ENCODE measurements at regions not wholly inside any gene's neighbourhood (a gene's known extent, or its start where the extent isn't known, plus 50 kb on each side); places are given as distances from the start of the nearest gene placed in this dataset.
A peak's percentile ranks its signal among the peaks of the same experiment; 100 is the strongest.

DNA sequence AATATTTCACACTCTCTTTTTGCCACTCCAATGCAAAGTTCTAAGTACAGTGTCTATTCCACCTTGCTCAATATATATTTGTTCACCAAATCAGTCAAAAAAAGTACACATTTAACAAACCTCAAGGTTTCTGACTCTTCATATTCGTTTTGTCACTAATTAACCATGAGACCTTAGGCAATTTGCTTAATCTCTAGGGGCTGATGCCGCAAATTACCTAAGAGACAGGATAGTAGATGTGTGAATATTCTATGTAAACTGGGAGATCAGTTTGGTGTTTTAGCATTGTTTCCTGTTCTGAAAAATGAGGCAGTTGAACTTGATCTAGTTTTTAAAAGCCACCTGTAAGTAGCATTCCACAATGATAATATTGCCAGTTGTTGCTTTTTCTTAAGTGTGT, 182.5 kb upstream of the KCNH8 start:
- Mint-ChIP-seq H3K4me1 (no peaks in the 10 kb centered on the region), H3K9me3 (peaks cover 2% of the 10 kb centered on the region), H3K36me3 (no peaks in the 10 kb centered on the region), H3K4me3 (no peak overlapping the region), H3K27me3 (no peaks in the 10 kb centered on the region), H3K27ac (no peak overlapping the region)
- ATAC-seq (ENCODE audit: low read depth) (no peak), DNase-seq (no peak)
- POLR2A ChIA-PET = no interaction called here

DNA sequence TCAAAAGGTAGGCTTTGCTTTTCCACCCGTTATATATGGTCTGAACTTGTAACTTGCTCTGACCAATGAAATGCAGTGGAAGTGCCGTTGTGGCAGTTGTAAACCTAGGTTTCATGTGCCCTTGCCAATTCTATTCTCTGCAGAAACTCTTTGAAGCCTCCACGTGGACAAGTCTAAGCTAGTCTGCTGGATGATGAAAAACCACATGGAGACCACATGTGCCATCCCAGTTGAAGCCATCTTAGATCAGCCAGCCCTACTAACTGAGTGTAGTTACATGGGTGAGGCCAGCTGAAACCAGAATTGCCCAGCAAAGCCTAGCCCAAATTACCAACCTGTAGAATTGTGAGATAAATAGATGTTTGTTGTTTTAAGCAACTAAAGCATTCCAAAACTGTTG, 183.7 kb upstream of the KCNH8 start:
- H3K4me3 Mint-ChIP-seq = no peak overlapping the region
- no peaks in the 10 kb centered on the region for H3K27me3 Mint-ChIP-seq
- POLR2A ChIA-PET = no interaction called here
- DNase-seq (no peak), ATAC-seq (ENCODE audit: low read depth) (no peak)
- no peaks in the 10 kb centered on the region for H3K36me3 Mint-ChIP-seq
- no peak overlapping the region for H3K27ac Mint-ChIP-seq
- H3K4me1 Mint-ChIP-seq = no peaks in the 10 kb centered on the region
- peaks cover 2% of the 10 kb centered on the region for H3K9me3 Mint-ChIP-seq

DNA sequence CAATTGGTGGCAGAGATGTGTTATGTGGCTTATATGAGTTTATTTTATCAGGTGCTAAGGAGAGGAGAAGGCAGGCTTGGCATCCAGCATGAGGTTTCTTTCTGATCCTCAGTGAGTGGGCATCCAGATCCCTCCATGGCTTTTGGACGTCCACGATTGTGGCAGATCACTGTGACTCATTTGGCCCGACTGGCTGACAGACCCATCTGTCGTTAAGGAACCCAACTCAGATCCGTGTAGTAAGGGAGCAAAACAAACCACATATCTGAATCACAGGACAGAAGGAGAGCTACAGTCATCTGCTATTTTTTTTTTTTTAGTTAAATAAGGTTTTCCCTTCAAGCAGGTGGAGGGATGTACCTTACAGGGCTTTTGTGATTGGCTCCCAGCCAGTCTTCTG, 197.0 kb upstream of the KCNH8 start:
- Mint-ChIP-seq H3K27ac (no peak overlapping the region), H3K4me3 (no peak overlapping the region), H3K9me3 (no peaks in the 10 kb centered on the region), H3K4me1 (no peaks in the 10 kb centered on the region), H3K36me3 (no peaks in the 10 kb centered on the region), H3K27me3 (no peaks in the 10 kb centered on the region)
- POLR2A ChIA-PET = no interaction called here
- ATAC-seq (ENCODE audit: low read depth) = no peak
- DNase-seq = no peak

- ATAC-seq (ENCODE audit: low read depth) = no peak
- POLR2A ChIA-PET = no interaction called here
- no peak for DNase-seq
- Mint-ChIP-seq H3K27me3 (no peaks in the 10 kb centered on the region), H3K4me3 (no peak overlapping the region), H3K27ac (no peak overlapping the region), H3K4me1 (no peaks in the 10 kb centered on the region), H3K36me3 (no peaks in the 10 kb centered on the region), H3K9me3 (no peaks in the 10 kb centered on the region)
Measured at GRCh38 chr3:18946524-18946923, 201.8 kb upstream of the KCNH8 start.

GRCh38 chr3:18937574-18937973, 210.7 kb upstream of the KCNH8 start:
- Mint-ChIP-seq H3K36me3 (no peaks in the 10 kb centered on the region), H3K4me3 (no peak overlapping the region), H3K27ac (no peak overlapping the region), H3K4me1 (no peaks in the 10 kb centered on the region), H3K27me3 (no peaks in the 10 kb centered on the region), H3K9me3 (no peaks in the 10 kb centered on the region)
- POLR2A ChIA-PET = no interaction called here
- ATAC-seq (ENCODE audit: low read depth) (no peak), DNase-seq (no peak)

DNA sequence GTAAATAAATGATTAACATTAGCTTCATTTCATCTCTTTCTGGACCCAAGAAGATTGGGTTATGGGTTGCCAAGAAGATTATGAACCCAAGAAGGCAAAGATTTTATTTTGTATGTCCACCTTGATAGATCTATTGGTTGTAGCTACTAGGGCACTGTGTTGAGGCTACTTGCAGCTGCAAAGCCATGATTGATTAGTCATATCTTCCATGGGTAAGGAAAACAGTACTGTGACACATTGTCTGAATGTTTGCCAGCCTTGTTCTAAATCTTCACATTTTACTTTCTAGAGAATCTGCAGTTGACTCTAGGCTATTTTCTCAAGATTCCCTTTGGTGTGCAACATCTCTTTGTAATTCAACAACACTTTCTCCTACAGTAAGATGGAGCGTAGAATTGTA, 229.2 kb upstream of the KCNH8 start:
- DNase-seq = no peak
- Mint-ChIP-seq H3K36me3 (no peaks in the 10 kb centered on the region), H3K4me1 (no peaks in the 10 kb centered on the region), H3K27ac (no peak overlapping the region), H3K27me3 (no peaks in the 10 kb centered on the region), H3K4me3 (no peak overlapping the region), H3K9me3 (peaks cover 1% of the 10 kb centered on the region)
- POLR2A ChIA-PET = no interaction called here
- no peak for ATAC-seq (ENCODE audit: low read depth)

DNA sequence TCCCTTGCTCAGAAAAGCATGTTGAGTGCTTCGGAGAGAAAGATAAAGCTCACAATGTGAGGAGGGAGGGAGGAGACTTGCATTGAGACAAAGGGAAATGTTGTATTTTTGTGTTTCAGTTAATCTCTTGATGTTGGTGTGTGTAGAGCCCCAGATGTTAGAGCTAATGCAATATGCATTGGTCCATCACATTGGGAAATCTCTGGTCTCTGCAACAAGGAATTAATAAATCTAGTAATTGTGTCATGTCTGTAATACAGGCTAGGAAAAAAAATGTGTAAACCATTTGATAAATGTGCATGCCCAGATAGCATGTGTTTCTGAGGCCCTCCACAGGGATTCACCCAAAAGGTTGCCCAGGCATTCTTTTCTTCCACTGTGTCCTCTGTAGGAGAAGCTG, 230.4 kb upstream of the KCNH8 start:
- no peak overlapping the region for H3K27ac Mint-ChIP-seq
- ATAC-seq (ENCODE audit: low read depth) = no peak
- H3K4me3 Mint-ChIP-seq = no peak overlapping the region

DNA sequence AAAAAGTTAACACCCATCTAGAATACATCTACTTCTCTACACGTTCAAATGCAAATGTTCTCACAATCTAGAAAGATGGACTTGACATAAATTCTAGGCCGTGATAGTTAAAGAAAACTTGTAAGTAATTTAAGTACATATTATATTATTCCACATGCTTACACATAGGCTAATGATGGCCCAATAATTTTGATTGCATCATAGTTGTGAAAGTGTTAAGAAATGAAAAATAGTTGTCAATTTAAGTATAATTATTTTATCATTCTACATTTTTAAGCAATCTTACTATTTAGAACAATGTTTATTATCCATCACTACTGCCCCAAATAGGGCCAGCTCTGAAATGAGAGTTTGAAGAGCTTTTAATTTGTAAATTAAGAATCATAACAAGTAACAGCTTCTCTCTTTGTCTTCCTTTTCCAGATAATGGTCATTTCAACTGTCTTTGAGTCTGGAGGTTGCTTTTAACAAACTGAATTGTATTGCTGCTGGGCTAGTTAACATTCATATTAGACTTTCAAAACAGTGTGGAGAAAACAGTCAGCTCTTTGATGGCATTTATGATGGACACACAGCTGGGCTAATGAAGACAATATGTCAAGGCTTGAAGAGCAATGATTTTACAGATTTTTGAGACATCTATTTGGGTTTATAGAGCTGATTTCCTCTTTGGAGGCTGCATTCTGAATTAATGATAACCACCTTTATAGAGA, 246.1 kb upstream of the KCNH8 start:
- no peaks in the 10 kb centered on the region for H3K36me3 Mint-ChIP-seq
- POLR2A ChIA-PET = no interaction called here

More for the DNA sequence above, 230.4 kb upstream of the KCNH8 start:
- Mint-ChIP-seq H3K27me3 (peaks cover 2% of the 10 kb centered on the region), H3K9me3 (peaks cover 1% of the 10 kb centered on the region), H3K4me1 (no peaks in the 10 kb centered on the region), H3K36me3 (no peaks in the 10 kb centered on the region)
- no peak for DNase-seq
- POLR2A ChIA-PET = no interaction called here

DNA sequence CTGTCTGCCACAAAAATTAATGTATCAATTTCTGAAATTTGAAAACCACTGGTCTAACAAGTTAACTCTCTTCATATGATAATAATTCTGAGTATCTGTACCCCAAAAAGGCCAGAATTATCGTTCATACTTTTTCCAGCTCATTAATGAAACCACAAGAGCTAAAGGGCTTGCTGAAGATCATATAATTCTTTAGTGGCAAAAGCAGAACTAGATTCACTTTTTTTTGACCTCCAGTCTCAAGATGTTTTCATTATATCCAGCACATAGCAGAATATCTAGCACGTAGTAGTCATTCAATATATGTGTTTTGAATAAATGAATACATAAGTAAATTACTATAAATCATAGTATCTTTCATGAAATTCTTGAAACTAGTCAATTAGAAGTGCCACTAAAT, 246.7 kb upstream of the KCNH8 start:
- H3K9me3 Mint-ChIP-seq = no peaks in the 10 kb centered on the region
- no peak for ATAC-seq (ENCODE audit: low read depth)
- DNase-seq = no peak
- POLR2A ChIA-PET = no interaction called here
- H3K27me3 Mint-ChIP-seq = peaks cover 2% of the 10 kb centered on the region
- H3K4me1 Mint-ChIP-seq = peaks cover 3% of the 10 kb centered on the region
- H3K36me3 Mint-ChIP-seq = no peaks in the 10 kb centered on the region
- H3K4me3 Mint-ChIP-seq = no peak overlapping the region
- no peak overlapping the region for H3K27ac Mint-ChIP-seq

More for the DNA sequence above, 246.1 kb upstream of the KCNH8 start:
- H3K9me3 Mint-ChIP-seq = no peaks in the 10 kb centered on the region
- peaks cover 3% of the 10 kb centered on the region for H3K4me1 Mint-ChIP-seq
- DNase-seq (no peak), ATAC-seq (ENCODE audit: low read depth) (no peak)
- H3K27me3 Mint-ChIP-seq = peaks cover 2% of the 10 kb centered on the region
- no peak overlapping the region for H3K4me3 Mint-ChIP-seq
- H3K27ac Mint-ChIP-seq = no peak overlapping the region

- peaks cover 2% of the 10 kb centered on the region for H3K27me3 Mint-ChIP-seq
- no peak for DNase-seq
- no peaks in the 10 kb centered on the region for H3K9me3 Mint-ChIP-seq
- no peak overlapping the region for H3K4me3 Mint-ChIP-seq
- POLR2A ChIA-PET = no interaction called here
- no peaks in the 10 kb centered on the region for H3K36me3 Mint-ChIP-seq
- H3K4me1 Mint-ChIP-seq = peaks cover 3% of the 10 kb centered on the region
- no peak for ATAC-seq (ENCODE audit: low read depth)
- no peak overlapping the region for H3K27ac Mint-ChIP-seq
Measured at GRCh38 chr3:18900994-18901393, 247.3 kb upstream of the KCNH8 start.

- Mint-ChIP-seq H3K4me3 (no peak overlapping the region), H3K36me3 (no peaks in the 10 kb centered on the region), H3K27me3 (peaks cover 2% of the 10 kb centered on the region), H3K27ac (no peak overlapping the region), H3K4me1 (peaks cover 3% of the 10 kb centered on the region), H3K9me3 (no peaks in the 10 kb centered on the region)
- DNase-seq (no peak), ATAC-seq (ENCODE audit: low read depth) (no peak)
- POLR2A ChIA-PET = no interaction called here
Measured at GRCh38 chr3:18898911-18899310, 249.4 kb upstream of the KCNH8 start.

- H3K4me3 Mint-ChIP-seq = no peak overlapping the region
- DNase-seq = no peak
- no peaks in the 10 kb centered on the region for H3K36me3 Mint-ChIP-seq
- H3K4me1 Mint-ChIP-seq = peaks cover 5% of the 10 kb centered on the region
- POLR2A ChIA-PET = no interaction called here
- no peaks in the 10 kb centered on the region for H3K9me3 Mint-ChIP-seq
- ATAC-seq (ENCODE audit: low read depth) = no peak
- H3K27ac Mint-ChIP-seq = no peak overlapping the region
- peaks cover 6% of the 10 kb centered on the region for H3K27me3 Mint-ChIP-seq
Measured at GRCh38 chr3:18892756-18893155, 255.6 kb upstream of the KCNH8 start.

DNA sequence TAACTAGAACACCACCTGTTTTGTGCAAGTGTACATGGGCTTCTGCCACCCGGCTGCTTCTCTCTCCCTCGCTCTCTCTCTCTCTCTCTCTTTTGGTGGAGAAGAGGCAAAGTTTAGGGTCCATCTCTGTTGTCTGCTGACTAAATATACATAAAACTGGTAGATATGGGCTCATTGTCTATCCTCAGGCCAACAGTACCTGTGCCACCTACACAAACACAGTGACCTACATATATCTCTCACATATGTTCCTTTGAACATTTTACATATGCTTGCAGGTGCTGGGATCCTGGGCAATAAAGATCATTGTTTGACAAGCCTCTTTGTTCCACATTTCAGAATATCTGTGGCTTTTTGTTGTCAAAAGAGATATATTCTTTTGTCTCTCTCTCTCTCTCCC, 256.3 kb upstream of the KCNH8 start:
- POLR2A ChIA-PET = no interaction called here
- Mint-ChIP-seq H3K9me3 (no peaks in the 10 kb centered on the region), H3K4me1 (peaks cover 5% of the 10 kb centered on the region), H3K36me3 (no peaks in the 10 kb centered on the region), H3K27me3 (peaks cover 4% of the 10 kb centered on the region), H3K27ac (no peak overlapping the region), H3K4me3 (no peak overlapping the region)
- no peak for ATAC-seq (ENCODE audit: low read depth)
- no peak for DNase-seq

DNA sequence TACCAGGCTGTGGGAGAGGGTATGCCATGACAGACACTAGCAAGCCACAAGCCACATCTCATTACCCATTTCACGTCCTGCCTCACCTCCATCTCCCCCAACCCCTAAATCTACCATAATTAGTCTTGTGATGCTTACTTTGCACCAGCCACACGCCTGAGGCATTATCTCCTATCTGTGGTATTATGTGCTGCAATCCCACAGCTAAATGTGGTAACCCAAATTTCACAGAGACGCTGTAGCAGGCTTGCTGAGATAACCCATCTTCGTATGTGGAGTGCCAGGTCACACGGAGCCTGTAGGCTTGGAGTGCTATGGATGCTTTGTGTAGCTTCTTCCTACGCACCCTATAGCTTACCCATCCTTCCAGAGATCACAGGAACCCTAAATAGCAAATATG, 256.7 kb upstream of the KCNH8 start:
- no peaks in the 10 kb centered on the region for H3K36me3 Mint-ChIP-seq
- DNase-seq (no peak), ATAC-seq (ENCODE audit: low read depth) (peak; percentile 66)
- peaks cover 5% of the 10 kb centered on the region for H3K4me1 Mint-ChIP-seq
- no peaks in the 10 kb centered on the region for H3K9me3 Mint-ChIP-seq
- no peak overlapping the region for H3K27ac Mint-ChIP-seq
- H3K4me3 Mint-ChIP-seq = no peak overlapping the region
- POLR2A ChIA-PET = no interaction called here
- H3K27me3 Mint-ChIP-seq = peaks cover 4% of the 10 kb centered on the region

DNA sequence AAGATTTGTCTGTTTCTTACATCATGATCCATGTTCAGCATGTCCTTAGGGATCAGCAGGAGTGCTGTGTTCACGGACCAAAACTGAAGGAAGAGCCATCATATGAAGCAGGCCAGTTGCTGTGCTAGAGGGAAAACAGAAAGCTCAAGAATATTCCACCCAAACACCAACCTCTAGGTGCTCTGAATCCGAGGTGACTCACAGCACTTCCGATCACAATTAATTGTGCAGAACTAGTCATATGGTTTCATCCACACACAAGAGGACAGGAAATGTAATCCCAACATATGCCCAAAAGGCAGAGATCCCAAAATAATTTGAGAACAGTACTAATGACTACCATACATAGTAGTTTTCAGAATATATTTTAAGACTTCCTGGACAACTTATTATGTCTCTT, 257.9 kb upstream of the KCNH8 start:
- DNase-seq (no peak), ATAC-seq (ENCODE audit: low read depth) (no peak)
- H3K9me3 Mint-ChIP-seq = no peaks in the 10 kb centered on the region
- no peaks in the 10 kb centered on the region for H3K36me3 Mint-ChIP-seq
- no peak overlapping the region for H3K27ac Mint-ChIP-seq
- POLR2A ChIA-PET = no interaction called here
- H3K4me1 Mint-ChIP-seq = peaks cover 5% of the 10 kb centered on the region
- H3K27me3 Mint-ChIP-seq = peaks cover 4% of the 10 kb centered on the region
- no peak overlapping the region for H3K4me3 Mint-ChIP-seq

All from activated naive CD8-positive, alpha-beta T cell treated with anti-CD3 and anti-CD28 coated beads, Interleukin-2, amount 10 ng/mL, durations not matched to agents 7 days and 5 days (primary cell).